ENCODE measurements at regions not wholly inside any gene's neighbourhood (a gene's known extent, or its start where the extent isn't known, plus 50 kb on each side); places are given as distances from the start of the nearest gene placed in this dataset.
A peak's percentile ranks its signal among the peaks of the same experiment; 100 is the strongest.

GRCh38 chr17:54015734-54016133 is 193.0 kb downstream of the KIF2B start:
- no peak for TF ChIP-seq CTCF (conservative IDR thresholded peaks at IDR 0.05; ENCODE audit: low read depth)
- POLR2A ChIA-PET (ENCODE audit: low non-redundant PET): no interaction called here
- no peak for DNase-seq (ENCODE audit: low spot score)
- no peak overlapping the region for H3K27ac ChIP-seq
- CTCF ChIA-PET: no interaction called here

- DNase-seq (ENCODE audit: low spot score): no peak
- TF ChIP-seq CTCF (conservative IDR thresholded peaks at IDR 0.05; ENCODE audit: low read depth): no peak
- ChIA-PET CTCF (no interaction called here), POLR2A (ENCODE audit: low non-redundant PET) (no interaction called here)
- no peak overlapping the region for H3K27ac ChIP-seq
These were observed 198.7 kb downstream of the KIF2B start for GRCh38 chr17:54021418-54021817.

GRCh38 chr17:54028986-54029580 is 206.4 kb downstream of the KIF2B start:
- ChIA-PET CTCF (no interaction called here), POLR2A (ENCODE audit: low non-redundant PET) (no interaction called here)
- DNase-seq (ENCODE audit: low spot score): no peak
- TF ChIP-seq CTCF (conservative IDR thresholded peaks at IDR 0.05; ENCODE audit: low read depth): no peak
- H3K27ac ChIP-seq: no peak overlapping the region

- POLR2A ChIA-PET (ENCODE audit: low non-redundant PET): no interaction called here
- TF ChIP-seq CTCF (conservative IDR thresholded peaks at IDR 0.05; ENCODE audit: low read depth): no peak
- H3K27ac ChIP-seq: no peak overlapping the region
- CTCF ChIA-PET: no interaction called here
- DNase-seq (ENCODE audit: low spot score): no peak
These were observed 207.3 kb downstream of the KIF2B start for GRCh38 chr17:54029986-54030385.

- no peak for TF ChIP-seq CTCF (conservative IDR thresholded peaks at IDR 0.05; ENCODE audit: low read depth)
- no peak for DNase-seq (ENCODE audit: low spot score)
- no peak overlapping the region for H3K27ac ChIP-seq
- CTCF ChIA-PET: interaction anchor here (0.6 kb wide), 1 partner anchor 176 kb away, joined by 3 read pairs; no protein-coding TSS in a partner anchor
- POLR2A ChIA-PET (ENCODE audit: low non-redundant PET): no interaction called here
These were observed 223.8 kb downstream of the KIF2B start for GRCh38 chr17:54046570-54046969.

- no peak for TF ChIP-seq CTCF (conservative IDR thresholded peaks at IDR 0.05; ENCODE audit: low read depth)
- H3K27ac ChIP-seq: no peak overlapping the region
- peak; percentile 19 for DNase-seq (ENCODE audit: low spot score)
- CTCF ChIA-PET: interaction anchor here (0.6 kb wide), 1 partner anchor 11 kb away, joined by 3 read pairs; no protein-coding TSS in a partner anchor
- POLR2A ChIA-PET (ENCODE audit: low non-redundant PET): no interaction called here
These were observed 240.9 kb downstream of the KIF2B start for GRCh38 chr17:54063639-54064038.
